ENCODE measurements at regions not wholly inside any gene's neighbourhood (a gene's known extent, or its start where the extent isn't known, plus 50 kb on each side); places are given as distances from the start of the nearest gene placed in this dataset.

DNA sequence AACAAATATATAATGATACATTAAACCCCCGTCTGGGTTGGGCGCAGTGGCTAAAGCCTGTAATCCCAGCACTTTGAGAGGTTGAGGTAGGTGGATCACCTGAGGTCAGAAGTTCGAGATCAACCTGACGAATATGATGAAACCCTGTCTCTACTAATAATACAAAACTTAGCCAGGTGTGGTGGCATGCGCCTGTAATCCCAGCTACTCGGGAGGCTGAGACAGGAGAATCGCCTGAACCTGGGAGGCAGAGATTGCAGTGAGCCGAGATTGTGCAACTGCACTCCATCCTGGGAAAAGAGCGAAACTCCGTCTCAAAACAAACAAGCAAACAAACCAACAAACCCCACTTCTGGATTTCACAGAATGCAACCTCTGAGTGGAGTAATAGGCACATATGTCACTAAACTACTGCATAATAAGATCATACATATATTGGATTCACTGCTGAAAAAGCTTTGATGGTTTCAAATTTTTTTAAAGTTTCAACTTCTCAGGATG, 718.2 kb downstream of the SI start:
- TF ChIP-seq, protein P1, sequence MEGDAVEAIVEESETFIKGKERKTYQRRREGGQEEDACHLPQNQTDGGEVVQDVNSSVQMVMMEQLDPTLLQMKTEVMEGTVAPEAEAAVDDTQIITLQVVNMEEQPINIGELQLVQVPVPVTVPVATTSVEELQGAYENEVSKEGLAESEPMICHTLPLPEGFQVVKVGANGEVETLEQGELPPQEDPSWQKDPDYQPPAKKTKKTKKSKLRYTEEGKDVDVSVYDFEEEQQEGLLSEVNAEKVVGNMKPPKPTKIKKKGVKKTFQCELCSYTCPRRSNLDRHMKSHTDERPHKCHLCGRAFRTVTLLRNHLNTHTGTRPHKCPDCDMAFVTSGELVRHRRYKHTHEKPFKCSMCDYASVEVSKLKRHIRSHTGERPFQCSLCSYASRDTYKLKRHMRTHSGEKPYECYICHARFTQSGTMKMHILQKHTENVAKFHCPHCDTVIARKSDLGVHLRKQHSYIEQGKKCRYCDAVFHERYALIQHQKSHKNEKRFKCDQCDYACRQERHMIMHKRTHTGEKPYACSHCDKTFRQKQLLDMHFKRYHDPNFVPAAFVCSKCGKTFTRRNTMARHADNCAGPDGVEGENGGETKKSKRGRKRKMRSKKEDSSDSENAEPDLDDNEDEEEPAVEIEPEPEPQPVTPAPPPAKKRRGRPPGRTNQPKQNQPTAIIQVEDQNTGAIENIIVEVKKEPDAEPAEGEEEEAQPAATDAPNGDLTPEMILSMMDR (IDR thresholded peaks at IDR 0.05) = no peak
- no peak for TF ChIP-seq POLR2A (IDR thresholded peaks at IDR 0.05)
